OCI-LY1 (cell line): ENCODE measurements at regions not wholly inside any gene's neighbourhood (a gene's known extent, or its start where the extent isn't known, plus 50 kb on each side); places are given as distances from the start of the nearest gene placed in this dataset.

Source experiments
- H2AFZ ChIP-seq: fragments of 200-600 bp; sonication (generic), shearing (Covaris generic); 2 replicates; pipeline ENCODE4 v1.6.0; 2014; ENCODE audit warnings: antibody characterized with exemption, mild to moderate bottlenecking, low read length
- H3F3A ChIP-seq: fragments of 200-600 bp; sonication (generic), shearing (Covaris generic); 2 replicates; pipeline ENCODE4 v1.6.0; 2014; ENCODE audit warnings: mild to moderate bottlenecking, antibody characterized with exemption, low read length, moderate library complexity; ENCODE audit not compliant: insufficient read depth
- H3K27ac ChIP-seq: fragments of 200-600 bp; sonication (generic); 2 replicates; pipeline ENCODE4 v1.5.1; 2014; ENCODE audit warnings: low read length, mixed run types, mild to moderate bottlenecking, low read depth; ENCODE audit not compliant: poor library complexity, severe bottlenecking
- H3K27me3 ChIP-seq: fragments of 200-600 bp; sonication (generic); 2 replicates; pipeline ENCODE4 v1.6.0; 2014; ENCODE audit warnings: antibody characterized with exemption, mild to moderate bottlenecking, low read length, moderate library complexity; ENCODE audit not compliant: insufficient read depth
- H3K36me3 ChIP-seq: fragments of 200-600 bp; sonication (generic); 2 replicates; pipeline ENCODE4 v1.6.1; 2014; ENCODE audit warnings: mild to moderate bottlenecking, antibody characterized with exemption, low read length, moderate library complexity, mixed read lengths; ENCODE audit not compliant: insufficient read depth
- H3K4me1 ChIP-seq: fragments of 200-600 bp; sonication (generic); 2 replicates; pipeline ENCODE4 v1.5.1; 2014; ENCODE audit warnings: mild to moderate bottlenecking, low read length, moderate library complexity; ENCODE audit not compliant: insufficient read depth, severe bottlenecking
- H3K4me2 ChIP-seq: fragments of 200-600 bp; sonication (generic), shearing (Covaris generic); 2 replicates; pipeline ENCODE4 v1.6.1; 2014; ENCODE audit warnings: low read length
- H3K4me3 ChIP-seq: fragments of 200-600 bp; sonication (generic); 2 replicates; pipeline ENCODE4 v1.5.1; 2014; ENCODE audit warnings: low read length, low read depth, mild to moderate bottlenecking, mixed read lengths; ENCODE audit not compliant: poor library complexity, severe bottlenecking
- H3K79me2 ChIP-seq: fragments of 200-600 bp; shearing (Covaris generic); 2 replicates; pipeline ENCODE4 v1.6.1; 2016; ENCODE audit warnings: mixed run types, low read length, mixed read lengths; ENCODE audit not compliant: insufficient read depth
- H3K9ac ChIP-seq: fragments of 200-600 bp; sonication (generic), shearing (Covaris generic); 2 replicates; pipeline ENCODE4 v1.6.1; 2014; ENCODE audit warnings: mild to moderate bottlenecking, low read length, mixed read lengths
- H3K9me2 ChIP-seq: fragments of 200-600 bp; sonication (generic), shearing (Covaris generic); 2 replicates; pipeline ENCODE4 v1.6.1; 2014; ENCODE audit warnings: low read depth, mild to moderate bottlenecking, low read length, mixed read lengths
- H3K9me3 ChIP-seq: fragments of 200-600 bp; shearing (Covaris generic); 2 replicates; pipeline ENCODE4 v1.6.1; 2014; ENCODE audit warnings: low read length, mixed read lengths
- H4K20me1 ChIP-seq: fragments of 200-600 bp; sonication (generic), shearing (Covaris generic); 2 replicates; pipeline ENCODE4 v1.6.0; 2016; ENCODE audit warnings: mild to moderate bottlenecking, low read length; ENCODE audit not compliant: insufficient read depth
- CTCF ChIP-seq: fragments of 200-600 bp; sonication (generic), shearing (Covaris generic); IDR thresholded peaks from 2 replicates; pipeline ENCODE4 v1.5.1; 2017; ENCODE audit warnings: mild to moderate bottlenecking, antibody characterized with exemption, low read length, moderate library complexity, mixed read lengths
- EZH2 ChIP-seq: fragments of 200-600 bp; sonication (generic), shearing (Covaris generic); IDR thresholded peaks from 2 replicates; pipeline ENCODE4 v1.8.0; 2017; ENCODE audit warnings: borderline replicate concordance, mixed run types, mild to moderate bottlenecking, antibody characterized with exemption, low read length, moderate library complexity, mixed read lengths

GRCh38 chr11:90355200-90355599 is 132.4 kb upstream of the CHORDC1 start:
- no peaks in the 10 kb centered on the region for H3K9me3 ChIP-seq
- H3K9ac ChIP-seq: no peak overlapping the region
- no peaks in the 10 kb centered on the region for H4K20me1 ChIP-seq
- no peak overlapping the region for H3K4me2 ChIP-seq
- H3K4me1 ChIP-seq: no peaks in the 10 kb centered on the region
- no peaks in the 10 kb centered on the region for H3K27me3 ChIP-seq
- no peak overlapping the region for H3K27ac ChIP-seq
- no peak overlapping the region for H3K4me3 ChIP-seq
- H3K36me3 ChIP-seq: no peaks in the 10 kb centered on the region
- H3K9me2 ChIP-seq: no peaks in the 10 kb centered on the region
- TF ChIP-seq CTCF (no peak), EZH2 (no peak)
- no peak overlapping the region for H2AFZ ChIP-seq
- H3K79me2 ChIP-seq: no peaks in the 10 kb centered on the region
- no peaks in the 10 kb centered on the region for H3F3A ChIP-seq

GRCh38 chr11:90349731-90350130 is 126.9 kb upstream of the CHORDC1 start:
- Histone ChIP-seq H3K27me3 (no peaks in the 10 kb centered on the region), H3K9ac (no peak overlapping the region), H3K9me3 (no peaks in the 10 kb centered on the region), H3K79me2 (no peaks in the 10 kb centered on the region), H3K4me1 (no peaks in the 10 kb centered on the region), H3K27ac (no peak overlapping the region), H3K4me3 (no peak overlapping the region), H3K4me2 (no peak overlapping the region), H4K20me1 (no peaks in the 10 kb centered on the region), H3F3A (no peaks in the 10 kb centered on the region), H3K36me3 (no peaks in the 10 kb centered on the region), H3K9me2 (no peaks in the 10 kb centered on the region), H2AFZ (no peak overlapping the region)
- TF ChIP-seq CTCF (no peak), EZH2 (no peak)

GRCh38 chr11:90344546-90344945 is 121.7 kb upstream of the CHORDC1 start:
- Histone ChIP-seq H3K4me3 (no peak overlapping the region), H3F3A (no peaks in the 10 kb centered on the region), H3K9me3 (no peaks in the 10 kb centered on the region), H3K4me1 (no peaks in the 10 kb centered on the region), H3K9ac (no peak overlapping the region), H4K20me1 (no peaks in the 10 kb centered on the region), H3K36me3 (no peaks in the 10 kb centered on the region), H3K27ac (no peak overlapping the region), H3K4me2 (no peak overlapping the region), H3K9me2 (no peaks in the 10 kb centered on the region), H3K27me3 (no peaks in the 10 kb centered on the region), H2AFZ (no peak overlapping the region), H3K79me2 (no peaks in the 10 kb centered on the region)
- TF ChIP-seq EZH2 (no peak), CTCF (no peak)
